Mesenchymal stem cell (in vitro differentiated cells and primary cell): ENCODE measurements at regions not wholly inside any gene's neighbourhood (a gene's known extent, or its start where the extent isn't known, plus 50 kb on each side); places are given as distances from the start of the nearest gene placed in this dataset.

ENCODE experiments used
- DNase-seq: peaks from one replicate; pipeline ENCODE4 v3.0.0-alpha.2; 2013
- H2AFZ ChIP-seq: one replicate; pipeline ENCODE4 v1.6.1; 2013; ENCODE audit warnings: low read depth, mild to moderate bottlenecking, control low read depth, inconsistent platforms, low read length, moderate library complexity
- H2AK5ac ChIP-seq: 2 replicates; pipeline ENCODE4 v1.6.1; 2013; ENCODE audit warnings: low read length, moderate library complexity, mild to moderate bottlenecking, inconsistent platforms; ENCODE audit not compliant: severe bottlenecking
- H2BK120ac ChIP-seq: one replicate; pipeline ENCODE4 v1.6.1; 2013; ENCODE audit warnings: low read depth, mild to moderate bottlenecking, inconsistent platforms, low read length, moderate library complexity
- H2BK12ac ChIP-seq, 2 experiments: one replicate each; pipeline ENCODE4 v1.6.1; 2013; ENCODE audit warnings: inconsistent platforms in 2 of 2, low read length in 2 of 2, mild to moderate bottlenecking in 2 of 2, moderate library complexity in 2 of 2, control low read depth in 1 of 2
- H2BK15ac ChIP-seq: one replicate; pipeline ENCODE4 v1.6.1; 2013; ENCODE audit warnings: mild to moderate bottlenecking, low read depth, inconsistent platforms; ENCODE audit not compliant: poor library complexity, severe bottlenecking
- H2BK5ac ChIP-seq: 2 replicates; pipeline ENCODE4 v1.6.1; 2013; ENCODE audit warnings: low read depth, mild to moderate bottlenecking, low read length, control low read depth, inconsistent platforms; ENCODE audit not compliant: poor library complexity, severe bottlenecking
- H3K14ac ChIP-seq, 2 experiments: one replicate each; pipeline ENCODE4 v1.6.1; 2013; ENCODE audit warnings: inconsistent platforms in 2 of 2, low read length in 2 of 2, control low read depth in 1 of 2, mild to moderate bottlenecking in 1 of 2, moderate library complexity in 1 of 2
- H3K18ac ChIP-seq, 2 experiments: one replicate each; pipeline ENCODE4 v1.6.1; 2013; ENCODE audit warnings: inconsistent platforms in 2 of 2, low read length in 2 of 2, control low read depth in 1 of 2, low read depth in 1 of 2, mild to moderate bottlenecking in 1 of 2
- H3K23ac ChIP-seq, 2 experiments: one replicate each; pipeline ENCODE4 v1.6.1; 2013; ENCODE audit warnings: inconsistent platforms in 2 of 2, low read length in 2 of 2, mild to moderate bottlenecking in 2 of 2, moderate library complexity in 2 of 2, control low read depth in 1 of 2
- H3K27ac ChIP-seq: 2 replicates; pipeline ENCODE4 v1.5.1; 2013; ENCODE audit warnings: mild to moderate bottlenecking, moderate library complexity, low read length, control low read depth, inconsistent platforms; ENCODE audit not compliant: poor library complexity, severe bottlenecking
- H3K27me3 ChIP-seq, 2 experiments: 2 replicates each; pipeline versions ENCODE4 v1.6.1 to v1.7.0; 2013; ENCODE audit warnings: low read length in 2 of 2, mild to moderate bottlenecking in 2 of 2, moderate library complexity in 2 of 2, control low read depth in 1 of 2, inconsistent platforms in 1 of 2; ENCODE audit not compliant: control insufficient read depth in 1 of 2, insufficient read depth in 1 of 2
- H3K36me3 ChIP-seq, 2 experiments: 2 replicates each; pipeline versions ENCODE4 v1.6.1 to v1.7.0; 2013; ENCODE audit warnings: low read length in 2 of 2, control low read depth in 1 of 2, inconsistent platforms in 1 of 2, low read depth in 1 of 2, mild to moderate bottlenecking in 1 of 2; ENCODE audit not compliant: insufficient read depth in 2 of 2, control insufficient read depth in 1 of 2
- H3K4ac ChIP-seq, 2 experiments: one replicate each; pipeline ENCODE4 v1.6.1; 2013; ENCODE audit warnings: inconsistent platforms in 2 of 2, low read length in 2 of 2, mild to moderate bottlenecking in 2 of 2, moderate library complexity in 2 of 2, control low read depth in 1 of 2, low read depth in 1 of 2
- H3K4me1 ChIP-seq: 2 replicates; pipeline ENCODE4 v1.6.1; 2013; ENCODE audit warnings: low read depth, low read length, control low read depth; ENCODE audit not compliant: control insufficient read depth, insufficient read depth
- H3K4me2 ChIP-seq: 2 replicates; pipeline ENCODE4 v1.6.1; 2013; ENCODE audit warnings: low read length, mild to moderate bottlenecking, inconsistent platforms; ENCODE audit not compliant: poor library complexity, severe bottlenecking
- H3K4me3 ChIP-seq, 2 experiments: 2 replicates each; pipeline versions ENCODE4 v1.5.1 to v1.7.0; 2013; ENCODE audit warnings: low read length in 2 of 2, mild to moderate bottlenecking in 2 of 2, control low read depth in 1 of 2, low read depth in 1 of 2; ENCODE audit not compliant: insufficient read depth in 1 of 2
- H3K79me1 ChIP-seq: replicated peaks from 2 replicates; pipeline ENCODE4 v1.6.1; 2013; ENCODE audit warnings: mild to moderate bottlenecking, control low read depth, low read length, inconsistent platforms; ENCODE audit not compliant: poor library complexity, severe bottlenecking
- H3K9ac ChIP-seq: 2 replicates; pipeline ENCODE4 v1.7.0; 2013; ENCODE audit warnings: mild to moderate bottlenecking, low read length, moderate library complexity
- H3K9me3 ChIP-seq: 2 replicates; pipeline ENCODE4 v1.7.0; 2013; ENCODE audit warnings: mild to moderate bottlenecking, low read length; ENCODE audit not compliant: control insufficient read depth
- H4K8ac ChIP-seq: one replicate; pipeline ENCODE4 v1.6.1; 2013; ENCODE audit warnings: inconsistent platforms, mild to moderate bottlenecking, low read length, moderate library complexity
- H4K91ac ChIP-seq: one replicate; pipeline ENCODE4 v1.6.1; 2013; ENCODE audit warnings: mild to moderate bottlenecking, low read length, inconsistent platforms
- WGBS: methylation state at CpG from one replicate; pipeline ENCODE4 v1.1.7; 2013; ENCODE audit warnings: mixed read lengths; 5-methylcytosine and 5-hydroxymethylcytosine counted together

GRCh38 chr17:6233856-6234255, 163.7 kb downstream of the WSCD1 start:
- 70% methylated on average over 3 of the region's 3 CpGs for WGBS

DNA sequence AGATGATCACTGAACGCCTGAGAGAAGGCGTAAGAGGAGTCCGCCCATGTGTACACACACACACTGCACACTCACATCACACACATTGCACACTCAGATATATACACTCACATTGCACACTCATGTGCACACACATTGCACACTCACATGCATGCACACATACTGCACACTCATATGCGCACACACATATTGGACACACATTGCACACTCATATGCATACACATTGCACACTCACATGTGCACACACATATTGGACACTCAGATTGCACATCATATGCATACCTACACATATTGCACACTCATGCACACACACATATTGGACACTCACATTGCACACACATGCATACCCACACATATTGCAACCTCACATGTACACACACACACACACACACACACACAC, 163.2 kb downstream of the WSCD1 start:
- Histone ChIP-seq H3K79me1 (no peaks in the 10 kb centered on the region), H4K91ac (peak overlapping the region; percentile 8), H4K8ac (no peak overlapping the region), H2BK12ac (no peak overlapping the region), H3K4me2 (no peak overlapping the region), H3K27me3 (peaks cover 13 to 54% of the 10 kb centered on the region in 2 experiments), H3K23ac (no peak overlapping the region), H2AK5ac (no peak overlapping the region), H2BK5ac (no peak overlapping the region), H3K9ac (no peak overlapping the region), H2BK120ac (no peak overlapping the region), H3K4me1 (no peaks in the 10 kb centered on the region), H3K9me3 (no peaks in the 10 kb centered on the region), H2AFZ (no peak overlapping the region), H3K4me3 (no peak overlapping the region), H3K36me3 (no peaks in the 10 kb centered on the region), H3K27ac (no peak overlapping the region), H2BK15ac (no peak overlapping the region), H3K14ac (peak overlapping the region in 1 of 2 experiments; percentile 12), H3K4ac (no peak overlapping the region), H3K18ac (no peak overlapping the region)
- no peak for DNase-seq
- WGBS: 88% methylated on average over 4 of the region's 4 CpGs

More at GRCh38 chr17:6233856-6234255, 163.7 kb downstream of the WSCD1 start:
- Histone ChIP-seq H3K9me3 (no peaks in the 10 kb centered on the region), H3K18ac (no peak overlapping the region), H3K4me3 (no peak overlapping the region), H2BK15ac (no peak overlapping the region), H3K36me3 (no peaks in the 10 kb centered on the region), H4K8ac (no peak overlapping the region), H3K79me1 (no peaks in the 10 kb centered on the region), H3K27me3 (peaks cover 18 to 58% of the 10 kb centered on the region in 2 experiments), H2BK5ac (no peak overlapping the region), H3K9ac (no peak overlapping the region), H4K91ac (no peak overlapping the region), H3K27ac (no peak overlapping the region), H2BK12ac (no peak overlapping the region), H3K23ac (no peak overlapping the region), H3K4me2 (no peak overlapping the region), H3K4ac (no peak overlapping the region), H2BK120ac (no peak overlapping the region), H2AK5ac (no peak overlapping the region), H3K14ac (no peak overlapping the region), H2AFZ (no peak overlapping the region), H3K4me1 (no peaks in the 10 kb centered on the region)
- DNase-seq: no peak

DNA sequence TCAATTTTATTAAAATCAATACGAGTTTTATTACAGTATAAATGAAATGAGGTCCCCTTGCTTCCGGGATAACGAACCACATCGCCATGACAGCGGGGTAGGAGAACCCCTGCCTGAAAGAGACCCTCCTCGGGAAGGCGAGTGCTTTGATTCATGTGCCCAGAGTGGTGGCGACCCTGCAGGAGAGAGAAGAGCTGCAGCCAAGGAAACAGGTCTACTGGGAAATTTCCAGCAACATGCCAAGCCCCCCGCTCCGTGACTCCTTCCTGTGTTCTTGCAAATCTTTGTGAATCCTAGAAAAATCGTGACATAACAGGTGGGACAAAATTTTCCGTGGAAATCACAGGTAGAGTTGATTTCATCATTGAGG, 162.5 kb downstream of the WSCD1 start:
- no peak overlapping the region for H2AFZ ChIP-seq
- H2BK120ac ChIP-seq: no peak overlapping the region
- H3K18ac ChIP-seq: no peak overlapping the region
- H3K4me1 ChIP-seq: no peaks in the 10 kb centered on the region
- no peak overlapping the region for H2BK15ac ChIP-seq
- no peak overlapping the region for H3K14ac ChIP-seq
- no peak overlapping the region for H2BK5ac ChIP-seq
- no peak overlapping the region for H3K27ac ChIP-seq
- H2AK5ac ChIP-seq: no peak overlapping the region
- H4K8ac ChIP-seq: no peak overlapping the region
- no peak overlapping the region for H3K4ac ChIP-seq
- H4K91ac ChIP-seq: no peak overlapping the region
- no peaks in the 10 kb centered on the region for H3K36me3 ChIP-seq
- WGBS: 79% methylated on average over 12 of the region's 12 CpGs
- no peak overlapping the region for H3K4me2 ChIP-seq
- no peak overlapping the region for H3K9ac ChIP-seq
- H3K4me3 ChIP-seq: no peak overlapping the region
- H3K27me3 ChIP-seq: peaks cover 10 to 56% of the 10 kb centered on the region in 2 experiments
- no peak for DNase-seq
- H2BK12ac ChIP-seq: no peak overlapping the region
- H3K79me1 ChIP-seq: no peaks in the 10 kb centered on the region
- H3K23ac ChIP-seq: no peak overlapping the region
- H3K9me3 ChIP-seq: no peaks in the 10 kb centered on the region

DNA sequence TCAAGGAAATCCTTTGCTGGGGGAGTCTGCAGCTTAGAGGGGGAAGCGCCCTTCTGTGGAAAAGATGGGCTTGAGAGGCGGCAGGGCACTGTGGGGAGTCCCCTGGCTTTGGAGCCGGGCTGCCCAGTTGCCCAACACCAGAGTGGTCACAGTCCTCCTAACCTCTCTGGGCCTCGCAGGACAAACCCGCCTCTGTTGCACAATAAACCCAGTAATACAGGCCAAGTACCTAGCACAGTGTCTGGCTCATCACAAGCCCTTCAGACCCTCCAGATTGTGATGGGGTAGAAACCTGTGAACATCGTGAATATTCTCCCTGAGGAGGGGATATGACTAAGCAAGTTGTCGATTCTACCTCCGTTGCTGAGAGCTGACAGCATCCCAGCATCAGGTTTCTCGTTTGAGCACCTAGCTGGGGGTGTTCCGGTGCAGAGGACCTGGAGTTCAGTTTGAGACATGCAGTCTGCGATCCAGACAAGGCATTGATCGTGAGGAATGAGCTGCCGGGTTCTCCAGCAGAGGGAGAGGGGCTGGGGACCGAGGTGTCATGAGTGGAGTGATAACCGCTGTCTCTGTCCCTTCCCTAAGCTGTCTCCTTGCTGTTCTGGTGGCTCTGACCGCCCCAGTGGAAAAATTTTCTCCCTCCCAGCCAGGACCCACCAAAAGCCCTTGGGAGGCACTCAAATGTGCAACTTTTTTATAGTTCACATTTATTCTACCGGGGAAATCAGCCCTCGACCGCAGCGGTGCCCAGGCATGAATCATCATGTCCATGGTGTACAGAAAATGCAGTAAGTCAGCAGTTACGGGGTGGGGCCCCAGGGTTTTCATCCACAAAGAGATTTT, 161.9 kb downstream of the WSCD1 start:
- DNase-seq: peak; percentile 17
- H3K9ac ChIP-seq: no peak overlapping the region
- no peak overlapping the region for H3K4me2 ChIP-seq
- H2AK5ac ChIP-seq: no peak overlapping the region
- H3K27me3 ChIP-seq: peaks cover 10 to 51% of the 10 kb centered on the region in 2 experiments
- H3K18ac ChIP-seq: no peak overlapping the region
- H3K36me3 ChIP-seq: no peaks in the 10 kb centered on the region
- H2BK12ac ChIP-seq: no peak overlapping the region
- no peak overlapping the region for H2BK5ac ChIP-seq
- no peak overlapping the region for H2AFZ ChIP-seq
- peak overlapping the region; percentile 16 for H2BK15ac ChIP-seq
- no peak overlapping the region for H4K91ac ChIP-seq
- no peaks in the 10 kb centered on the region for H3K79me1 ChIP-seq
- WGBS: 59% methylated on average over 15 of the region's 21 CpGs
- no peak overlapping the region for H3K23ac ChIP-seq
- no peak overlapping the region for H4K8ac ChIP-seq
- H3K9me3 ChIP-seq: no peaks in the 10 kb centered on the region
- H3K14ac ChIP-seq: no peak overlapping the region
- H3K4ac ChIP-seq: no peak overlapping the region
- no peak overlapping the region for H3K4me3 ChIP-seq
- no peak overlapping the region for H2BK120ac ChIP-seq
- H3K4me1 ChIP-seq: no peaks in the 10 kb centered on the region
- no peak overlapping the region for H3K27ac ChIP-seq
